ENCODE measurements at regions not wholly inside any gene's neighbourhood (a gene's known extent, or its start where the extent isn't known, plus 50 kb on each side); places are given as distances from the start of the nearest gene placed in this dataset.
"Not testable (repeated sequence)": the region's sequence is repeated elsewhere in the genome, so short reads cannot be mapped to it uniquely, and the experiment has no call there.

DNA sequence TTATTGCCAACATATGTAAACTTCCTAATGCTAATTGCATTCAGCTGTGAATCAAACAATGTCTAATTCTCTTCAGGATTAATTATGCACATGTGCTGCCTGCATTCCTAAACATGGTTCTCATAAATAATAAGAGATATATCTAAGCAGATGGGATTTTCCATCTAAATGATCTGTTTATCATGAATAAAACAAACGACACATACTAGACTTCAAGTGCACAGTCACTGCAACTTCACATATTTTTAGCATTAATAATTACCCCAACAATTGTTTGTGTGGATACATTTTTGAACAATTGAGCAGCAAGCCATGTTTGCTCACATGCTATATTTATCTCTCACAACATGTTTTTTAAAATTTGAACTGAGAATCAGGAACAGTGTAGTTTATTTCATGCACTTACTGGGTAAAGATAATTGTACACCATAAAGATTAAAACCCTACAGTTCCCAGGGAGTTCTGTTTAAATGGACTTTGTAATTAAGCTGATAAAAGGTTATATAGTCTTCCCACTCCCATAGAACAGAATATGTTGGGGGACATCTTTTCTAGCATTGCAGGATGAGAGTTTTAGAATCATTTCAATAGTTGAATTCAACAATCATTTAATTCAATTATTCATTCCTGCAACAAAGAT is 378.5 kb downstream of the MDFIC start:
- ChIA-PET POLR2A (no interaction called here), CTCF (no interaction called here)
- no peak overlapping the region for H3K27ac Mint-ChIP-seq
- Histone ChIP-seq H3K4me3 (ENCODE audit: low read length) (no peak overlapping the region), H3K9me3 (ENCODE audit: low read length) (no peaks in the 10 kb centered on the region), H3K4me1 (ENCODE audit: insufficient read depth, low read length) (no peaks in the 10 kb centered on the region), H3K27ac (ENCODE audit: low read depth, low read length) (no peak overlapping the region), H3K36me3 (ENCODE audit: insufficient read depth, low read length) (no peaks in the 10 kb centered on the region), H3K27me3 (ENCODE audit: insufficient read depth, low read length, poor library complexity, severe bottlenecking) (no peaks in the 10 kb centered on the region)
- H3K4me3 Mint-ChIP-seq = no peak overlapping the region
- no peaks in the 10 kb centered on the region for H3K9me3 Mint-ChIP-seq
- no peaks in the 10 kb centered on the region for H3K27me3 Mint-ChIP-seq
- H3K36me3 Mint-ChIP-seq = peaks cover 0 to 4% (median 0%) of the 10 kb centered on the region in 3 donors
- H3K4me1 Mint-ChIP-seq = no peaks in the 10 kb centered on the region
- DNase-seq = no peak

GRCh38 chr7:115299397-115300037 is 377.6 kb downstream of the MDFIC start:
- H3K27me3 Mint-ChIP-seq = no peaks in the 10 kb centered on the region
- H3K4me1 Mint-ChIP-seq = no peaks in the 10 kb centered on the region
- no peak overlapping the region for H3K27ac Mint-ChIP-seq
- POLR2A ChIA-PET = no interaction called here
- no peaks in the 10 kb centered on the region for H3K9me3 Mint-ChIP-seq
- H3K36me3 Mint-ChIP-seq = peaks cover 0 to 4% (median 0%) of the 10 kb centered on the region in 3 donors
- Histone ChIP-seq H3K4me3 (ENCODE audit: low read length) (no peak overlapping the region), H3K27me3 (ENCODE audit: insufficient read depth, low read length, poor library complexity, severe bottlenecking) (no peaks in the 10 kb centered on the region), H3K27ac (ENCODE audit: low read depth, low read length) (no peak overlapping the region), H3K36me3 (ENCODE audit: insufficient read depth, low read length) (no peaks in the 10 kb centered on the region), H3K4me1 (ENCODE audit: insufficient read depth, low read length) (no peaks in the 10 kb centered on the region), H3K9me3 (ENCODE audit: low read length) (no peaks in the 10 kb centered on the region)
- H3K4me3 Mint-ChIP-seq = no peak overlapping the region
- CTCF ChIA-PET = no interaction called here
- DNase-seq = no peak

DNA sequence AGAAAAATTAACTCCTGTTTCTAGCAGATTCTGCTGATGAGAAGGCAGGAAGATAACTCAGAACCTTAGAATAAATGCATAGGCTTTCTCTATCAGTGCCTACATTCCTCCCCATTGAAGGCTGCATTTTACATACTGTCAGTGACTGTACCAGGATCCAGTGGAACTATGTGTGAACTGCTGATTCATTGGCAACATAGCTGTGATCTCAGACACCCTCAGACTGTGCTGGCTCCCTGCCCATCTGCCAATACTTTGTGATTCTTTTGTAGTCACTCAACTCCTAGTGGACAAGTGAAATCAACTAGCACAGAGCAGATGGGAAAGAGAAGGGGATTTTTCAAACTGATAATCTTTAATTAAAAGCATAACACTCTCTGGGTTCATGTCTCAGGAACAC is 375.8 kb downstream of the MDFIC start:
- Histone ChIP-seq H3K9me3 (ENCODE audit: low read length) (no peaks in the 10 kb centered on the region), H3K36me3 (ENCODE audit: insufficient read depth, low read length) (no peaks in the 10 kb centered on the region), H3K27ac (ENCODE audit: low read depth, low read length) (no peak overlapping the region), H3K27me3 (ENCODE audit: insufficient read depth, low read length, poor library complexity, severe bottlenecking) (no peaks in the 10 kb centered on the region), H3K4me1 (ENCODE audit: insufficient read depth, low read length) (no peaks in the 10 kb centered on the region), H3K4me3 (ENCODE audit: low read length) (no peak overlapping the region)
- CTCF ChIA-PET = no interaction called here
- H3K4me3 Mint-ChIP-seq = no peak overlapping the region
- H3K27me3 Mint-ChIP-seq = no peaks in the 10 kb centered on the region
- DNase-seq = no peak
- no peaks in the 10 kb centered on the region for H3K4me1 Mint-ChIP-seq
- POLR2A ChIA-PET = no interaction called here
- H3K36me3 Mint-ChIP-seq = peaks cover 0 to 4% (median 0%) of the 10 kb centered on the region in 3 donors
- H3K9me3 Mint-ChIP-seq = no peaks in the 10 kb centered on the region
- H3K27ac Mint-ChIP-seq = no peak overlapping the region

GRCh38 chr7:115293628-115294240 is 371.8 kb downstream of the MDFIC start:
- H3K9me3 Mint-ChIP-seq = peaks cover 0 to 2% (median 0%) of the 10 kb centered on the region in 5 donors
- no peak overlapping the region for H3K4me3 Mint-ChIP-seq
- no peak for DNase-seq
- peaks cover 0 to 4% (median 0%) of the 10 kb centered on the region in 3 donors for H3K36me3 Mint-ChIP-seq
- no peaks in the 10 kb centered on the region for H3K9me3 ChIP-seq (ENCODE audit: low read length)
- no peaks in the 10 kb centered on the region for H3K27me3 ChIP-seq (ENCODE audit: insufficient read depth, low read length, poor library complexity, severe bottlenecking)
- ChIA-PET CTCF (no interaction called here), POLR2A (no interaction called here)
- no peak overlapping the region for H3K4me3 ChIP-seq (ENCODE audit: low read length)
- H3K4me1 Mint-ChIP-seq = no peaks in the 10 kb centered on the region
- no peaks in the 10 kb centered on the region for H3K36me3 ChIP-seq (ENCODE audit: insufficient read depth, low read length)
- H3K27ac Mint-ChIP-seq = no peak overlapping the region
- H3K27ac ChIP-seq (ENCODE audit: low read depth, low read length) = no peak overlapping the region
- H3K4me1 ChIP-seq (ENCODE audit: insufficient read depth, low read length) = no peaks in the 10 kb centered on the region
- peaks cover 0 to 4% of the 10 kb centered on the region in 2 donors for H3K27me3 Mint-ChIP-seq

GRCh38 chr7:115292381-115292780 is 370.5 kb downstream of the MDFIC start:
- no peaks in the 10 kb centered on the region for H3K27me3 ChIP-seq (ENCODE audit: insufficient read depth, low read length, poor library complexity, severe bottlenecking)
- POLR2A ChIA-PET = no interaction called here
- no peak overlapping the region for H3K27ac Mint-ChIP-seq

DNA sequence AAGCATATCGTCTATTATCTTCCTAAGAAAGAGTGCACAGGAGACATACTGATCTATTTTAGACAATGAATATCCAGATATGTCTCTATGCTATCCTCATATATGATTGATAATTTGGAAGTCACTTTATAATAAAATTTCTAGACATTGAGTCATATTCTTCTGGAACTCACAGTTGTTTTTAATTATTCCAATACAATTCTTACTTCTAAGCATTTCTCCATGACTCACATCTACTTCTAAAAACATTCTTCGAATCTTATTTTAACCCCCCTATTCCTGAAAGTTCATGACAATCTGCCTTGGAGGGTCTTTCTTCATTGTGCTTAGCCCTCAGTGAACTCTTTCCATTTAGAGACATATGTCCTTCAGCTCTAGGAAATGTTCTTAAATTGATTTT is 368.1 kb downstream of the MDFIC start:
- Mint-ChIP-seq H3K27ac (no peak overlapping the region), H3K4me1 (peaks cover 0 to 4% (median 0%) of the 10 kb centered on the region in 3 donors), H3K4me3 (no peak overlapping the region), H3K36me3 (no peaks in the 10 kb centered on the region), H3K27me3 (peaks cover 0 to 4% of the 10 kb centered on the region in 2 donors), H3K9me3 (peaks cover 0 to 4% (median 0%) of the 10 kb centered on the region in 5 donors)
- CTCF ChIA-PET = no interaction called here
- POLR2A ChIA-PET = no interaction called here
- H3K4me3 ChIP-seq (ENCODE audit: low read length) = no peak overlapping the region
- no peaks in the 10 kb centered on the region for H3K36me3 ChIP-seq (ENCODE audit: insufficient read depth, low read length)
- DNase-seq = no peak
- no peaks in the 10 kb centered on the region for H3K27me3 ChIP-seq (ENCODE audit: insufficient read depth, low read length, poor library complexity, severe bottlenecking)
- H3K4me1 ChIP-seq (ENCODE audit: insufficient read depth, low read length) = no peaks in the 10 kb centered on the region
- H3K27ac ChIP-seq (ENCODE audit: low read depth, low read length) = no peak overlapping the region
- no peaks in the 10 kb centered on the region for H3K9me3 ChIP-seq (ENCODE audit: low read length)

More at GRCh38 chr7:115292381-115292780, 370.5 kb downstream of the MDFIC start:
- Histone ChIP-seq H3K36me3 (ENCODE audit: insufficient read depth, low read length) (no peaks in the 10 kb centered on the region), H3K9me3 (ENCODE audit: low read length) (no peaks in the 10 kb centered on the region), H3K4me3 (ENCODE audit: low read length) (no peak overlapping the region), H3K4me1 (ENCODE audit: insufficient read depth, low read length) (no peaks in the 10 kb centered on the region), H3K27ac (ENCODE audit: low read depth, low read length) (no peak overlapping the region)
- peaks cover 0 to 4% of the 10 kb centered on the region in 2 donors for H3K27me3 Mint-ChIP-seq
- CTCF ChIA-PET = no interaction called here
- no peak overlapping the region for H3K4me3 Mint-ChIP-seq
- H3K36me3 Mint-ChIP-seq = peaks cover 0 to 4% (median 0%) of the 10 kb centered on the region in 3 donors
- peaks cover 0 to 2% (median 0%) of the 10 kb centered on the region in 3 donors for H3K4me1 Mint-ChIP-seq
- DNase-seq = no peak
- peaks cover 0 to 2% (median 0%) of the 10 kb centered on the region in 5 donors for H3K9me3 Mint-ChIP-seq

- H3K27ac Mint-ChIP-seq = no peak overlapping the region
- Histone ChIP-seq H3K4me3 (ENCODE audit: low read length) (no peak overlapping the region), H3K27ac (ENCODE audit: low read depth, low read length) (no peak overlapping the region), H3K36me3 (ENCODE audit: insufficient read depth, low read length) (no peaks in the 10 kb centered on the region), H3K4me1 (ENCODE audit: insufficient read depth, low read length) (no peaks in the 10 kb centered on the region), H3K9me3 (ENCODE audit: low read length) (no peaks in the 10 kb centered on the region), H3K27me3 (ENCODE audit: insufficient read depth, low read length, poor library complexity, severe bottlenecking) (no peaks in the 10 kb centered on the region)
- H3K4me3 Mint-ChIP-seq = no peak overlapping the region
- H3K9me3 Mint-ChIP-seq = peaks cover 0 to 4% (median 0%) of the 10 kb centered on the region in 5 donors
- no peak for DNase-seq
- H3K27me3 Mint-ChIP-seq = peaks cover 7 to 10% of the 10 kb centered on the region in 2 donors
- POLR2A ChIA-PET = no interaction called here
- H3K4me1 Mint-ChIP-seq = no peaks in the 10 kb centered on the region
- CTCF ChIA-PET = no interaction called here
- peaks cover 0 to 5% (median 0%) of the 10 kb centered on the region in 3 donors for H3K36me3 Mint-ChIP-seq
These were observed 354.9 kb downstream of the MDFIC start for GRCh38 chr7:115276791-115277190.

GRCh38 chr7:115273855-115274254 is 352.0 kb downstream of the MDFIC start:
- H3K4me1 ChIP-seq (ENCODE audit: insufficient read depth, low read length); H3K9me3 Mint-ChIP-seq; H3K27me3 ChIP-seq (ENCODE audit: insufficient read depth, low read length, poor library complexity, severe bottlenecking); DNase-seq; H3K9me3 ChIP-seq (ENCODE audit: low read length); H3K4me1 Mint-ChIP-seq; H3K27ac ChIP-seq (ENCODE audit: low read depth, low read length); H3K4me3 ChIP-seq (ENCODE audit: low read length); H3K4me3 Mint-ChIP-seq; H3K36me3 ChIP-seq (ENCODE audit: insufficient read depth, low read length); H3K27ac Mint-ChIP-seq; POLR2A ChIA-PET; H3K36me3 Mint-ChIP-seq: not testable (repeated sequence)
- peaks cover 4 to 10% of the 10 kb centered on the region in 2 donors for H3K27me3 Mint-ChIP-seq
- CTCF ChIA-PET = interaction anchor here (1.3 kb wide), 1 partner anchor 8 kb away, joined by 3 read pairs; no protein-coding TSS in a partner anchor

Measured in CD8-positive, alpha-beta memory T cell (primary cell).